B cell (primary cell): ENCODE measurements at regions not wholly inside any gene's neighbourhood (a gene's known extent, or its start where the extent isn't known, plus 50 kb on each side); places are given as distances from the start of the nearest gene placed in this dataset.

Source experiments
- ATAC-seq: fragments of 200-7000 bp; cut with Tn5 transposase; one replicate; pipeline ENCODE4 v1.10.0; 2021; ENCODE audit warnings: low read depth, mild to moderate bottlenecking, moderate number of reproducible peaks, moderate library complexity
- CTCF ChIA-PET: fragments of 350-600 bp; sonication (Branson Sonifier 250); formaldehyde crosslinking; loops from one replicate; lab custom pipeline; 2021; ENCODE audit warnings: antibody characterized with exemption, inconsistent platforms; lab: Charles Lee
- POLR2A ChIA-PET: fragments of 350-600 bp; sonication (Branson Sonifier 250); formaldehyde crosslinking; loops from one replicate; lab custom pipeline; 2021; ENCODE audit warnings: antibody characterized with exemption; lab: Charles Lee
- DNase-seq: peaks from one replicate; pipeline ENCODE4 v3.0.0; 2013
- H2AFZ ChIP-seq: 2 replicates; pipeline ENCODE4 v1.6.1; 2012; ENCODE audit warnings: mild to moderate bottlenecking, low read depth, low read length; ENCODE audit not compliant: insufficient read depth, poor library complexity, severe bottlenecking
- H3K27ac ChIP-seq, 2 donors: 1 replicate in 1 of 2; 2 replicates in 1 of 2; pipeline ENCODE4 v1.5.1; 2012 to 2013; ENCODE audit warnings: low read length in 2 of 2, mild to moderate bottlenecking in 2 of 2, moderate library complexity in 1 of 2
- H3K27me3 ChIP-seq, 4 experiments: fragments of 200-600 bp in 1 of 4; sonication (generic) in 1 of 4; replicated peaks in 1 of 4; 1 replicate in 2 of 4; 2 replicates in 2 of 4; pipeline versions ENCODE4 v1.6.1 to v1.7.0; 2013 to 2016; ENCODE audit warnings: low read length in 3 of 4, mild to moderate bottlenecking in 2 of 4, mixed read lengths in 1 of 4, moderate library complexity in 1 of 4; ENCODE audit not compliant: insufficient read depth in 4 of 4, control insufficient read depth in 3 of 4; ENCODE audit errors: control extremely low read depth in 1 of 4
- H3K36me3 ChIP-seq, 2 experiments: replicated peaks in 1 of 2; 1 replicate in 1 of 2; 2 replicates in 1 of 2; pipeline versions ENCODE4 v1.6.1 to v1.7.1; 2013; ENCODE audit warnings: low read length in 1 of 2; ENCODE audit not compliant: insufficient read depth in 2 of 2, control insufficient read depth in 1 of 2; ENCODE audit errors: control extremely low read depth in 1 of 2, extremely low read depth in 1 of 2
- H3K4me1 ChIP-seq, 2 donors: fragments of 200-600 bp in 1 of 2; sonication (generic) in 1 of 2; 1 replicate in 1 of 2; 2 replicates in 1 of 2; pipeline versions ENCODE4 v1.5.1 to v1.6.1; 2013 to 2017; ENCODE audit warnings: low read length in 2 of 2; ENCODE audit not compliant: control insufficient read depth in 2 of 2, insufficient read depth in 2 of 2
- H3K4me2 ChIP-seq: replicated peaks from 2 replicates; pipeline ENCODE3; 2012; ENCODE audit warnings: mild to moderate bottlenecking, low read depth, low read length; ENCODE audit not compliant: poor library complexity, severe bottlenecking
- H3K4me3 ChIP-seq, 5 experiments: fragments of 200-600 bp in 1 of 5; sonication (generic) in 1 of 5; 1 replicate in 3 of 5; 2 replicates in 2 of 5; pipeline versions ENCODE4 v1.5.1 to v1.7.0; 2011 to 2016; ENCODE audit warnings: low read length in 4 of 5, mild to moderate bottlenecking in 4 of 5, low read depth in 2 of 5, control low read depth in 1 of 5, moderate library complexity in 1 of 5; ENCODE audit not compliant: insufficient read depth in 1 of 5; ENCODE audit errors: control extremely low read depth in 1 of 5, extremely low read depth in 1 of 5
- H3K79me2 ChIP-seq: fragments of 200-600 bp; sonication (generic); one replicate; pipeline ENCODE4 v1.6.0; 2016; ENCODE audit warnings: low read length; ENCODE audit not compliant: control insufficient read depth, insufficient read depth
- H3K9ac ChIP-seq: fragments of 200-600 bp; sonication (generic); 2 replicates; pipeline ENCODE4 v1.6.1; 2017; ENCODE audit warnings: mild to moderate bottlenecking, low read length, moderate library complexity
- H3K9me3 ChIP-seq, 3 donors: one replicate each; pipeline versions ENCODE4 v1.6.1 to v1.7.1; 2013; ENCODE audit warnings: low read length in 2 of 3; ENCODE audit not compliant: control insufficient read depth in 2 of 3, insufficient read depth in 1 of 3; ENCODE audit errors: control extremely low read depth in 1 of 3
- H4K20me1 ChIP-seq: 2 replicates; pipeline ENCODE4 v1.6.0; 2012; ENCODE audit warnings: mild to moderate bottlenecking, low read length; ENCODE audit not compliant: insufficient read depth, control insufficient read depth, poor library complexity, severe bottlenecking
- H3K27ac Mint-ChIP-seq: one replicate; pipeline ENCODE4 v1.8.0; 2021; ENCODE audit warnings: mixed read lengths
- H3K27me3 Mint-ChIP-seq: one replicate; pipeline ENCODE4 v1.8.0; 2021; ENCODE audit warnings: mixed read lengths
- H3K4me1 Mint-ChIP-seq: one replicate; pipeline ENCODE4 v1.8.0; 2021; ENCODE audit warnings: mixed read lengths
- H3K4me3 Mint-ChIP-seq: one replicate; pipeline ENCODE4 v1.8.0; 2021; ENCODE audit warnings: mixed read lengths
- H3K9me3 Mint-ChIP-seq: one replicate; pipeline ENCODE4 v1.8.0; 2022; ENCODE audit warnings: mixed read lengths; ENCODE audit not compliant: insufficient read depth
- EZH2 ChIP-seq: IDR thresholded peaks from 2 replicates; pipeline ENCODE4 v1.6.1; 2012; ENCODE audit warnings: borderline replicate concordance, low read depth, mild to moderate bottlenecking, moderate library complexity, low read length; ENCODE audit not compliant: insufficient read depth, poor library complexity, severe bottlenecking
- WGBS: methylation state at CpG from one replicate; pipeline ENCODE4 v1.1.5; 2013; ENCODE audit warnings: missing lambda C conversion rate; ENCODE audit not compliant: insufficient coverage; 5-methylcytosine and 5-hydroxymethylcytosine counted together
- intact Hi-C: fragments of 100-400 bp; cut with micrococcal nuclease; formaldehyde crosslinking; loops from one replicate; pipeline ENCODE4 v1.10.0; 2022
- TF ChIP-seq, protein P1 (sequence below): fragments of 200-600 bp; IDR thresholded peaks from one replicate; pipeline ENCODE4 v1.8.0; 2022; ENCODE audit warnings: antibody characterized with exemption, mild to moderate bottlenecking

DNA sequence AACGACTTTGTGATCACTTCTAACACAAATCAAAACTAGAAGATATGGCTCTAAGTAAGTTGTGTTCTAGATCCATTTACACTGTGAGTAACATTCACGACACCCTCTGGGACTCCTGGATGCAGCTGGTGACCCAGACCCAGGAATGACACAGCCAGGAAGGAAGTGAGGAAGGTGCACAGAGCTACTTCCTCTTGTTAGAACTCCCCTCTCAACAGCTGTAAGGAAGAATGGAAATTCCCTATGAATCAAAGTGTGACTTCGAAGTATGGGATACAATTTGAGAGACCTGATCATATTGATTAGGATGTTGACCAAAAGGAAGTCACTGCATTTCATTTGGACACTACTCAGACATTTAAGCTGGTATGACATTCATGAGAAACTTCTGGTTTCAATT lies 185.3 kb downstream of the NRIP1 start:
- H3K4me1 Mint-ChIP-seq: peaks cover 75% of the 10 kb centered on the region
- DNase-seq (peak; percentile 46), ATAC-seq (peak; percentile 50)
- peak overlapping the region; percentile 87 for H3K27ac Mint-ChIP-seq
- H3K27me3 ChIP-seq: no peaks in the 10 kb centered on the region
- H3K36me3 ChIP-seq: no peaks in the 10 kb centered on the region
- CTCF ChIA-PET: interaction anchor here (0.9 to 3.1 kb wide), 3 partner anchors 9 to 27 kb away, joined by 3 to 9 read pairs (median 3); no protein-coding TSS in a partner anchor
- no peak overlapping the region for H2AFZ ChIP-seq
- TF ChIP-seq EZH2: no peak
- TF ChIP-seq, protein P1, sequence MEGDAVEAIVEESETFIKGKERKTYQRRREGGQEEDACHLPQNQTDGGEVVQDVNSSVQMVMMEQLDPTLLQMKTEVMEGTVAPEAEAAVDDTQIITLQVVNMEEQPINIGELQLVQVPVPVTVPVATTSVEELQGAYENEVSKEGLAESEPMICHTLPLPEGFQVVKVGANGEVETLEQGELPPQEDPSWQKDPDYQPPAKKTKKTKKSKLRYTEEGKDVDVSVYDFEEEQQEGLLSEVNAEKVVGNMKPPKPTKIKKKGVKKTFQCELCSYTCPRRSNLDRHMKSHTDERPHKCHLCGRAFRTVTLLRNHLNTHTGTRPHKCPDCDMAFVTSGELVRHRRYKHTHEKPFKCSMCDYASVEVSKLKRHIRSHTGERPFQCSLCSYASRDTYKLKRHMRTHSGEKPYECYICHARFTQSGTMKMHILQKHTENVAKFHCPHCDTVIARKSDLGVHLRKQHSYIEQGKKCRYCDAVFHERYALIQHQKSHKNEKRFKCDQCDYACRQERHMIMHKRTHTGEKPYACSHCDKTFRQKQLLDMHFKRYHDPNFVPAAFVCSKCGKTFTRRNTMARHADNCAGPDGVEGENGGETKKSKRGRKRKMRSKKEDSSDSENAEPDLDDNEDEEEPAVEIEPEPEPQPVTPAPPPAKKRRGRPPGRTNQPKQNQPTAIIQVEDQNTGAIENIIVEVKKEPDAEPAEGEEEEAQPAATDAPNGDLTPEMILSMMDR: no peak
- H3K27ac ChIP-seq: peak overlapping the region in 1 of 2 donors; percentile 29
- peaks cover 48 to 57% of the 10 kb centered on the region in 2 donors for H3K4me1 ChIP-seq
- intact Hi-C loops: loop anchor here (5.0 to 10.0 kb wide), 2 partner anchors 115 to 183 kb away; partner anchors contain the start of gene NRIP1
- no peaks in the 10 kb centered on the region for H3K79me2 ChIP-seq
- H3K27me3 Mint-ChIP-seq: no peaks in the 10 kb centered on the region
- no peaks in the 10 kb centered on the region for H4K20me1 ChIP-seq
- H3K9ac ChIP-seq: no peak overlapping the region
- H3K4me2 ChIP-seq: peak overlapping the region; percentile 42
- no CpG with 5 or more reads among the region's 3 CpGs for WGBS
- no peaks in the 10 kb centered on the region for H3K9me3 ChIP-seq
- POLR2A ChIA-PET: interaction anchor here (0.8 to 0.9 kb wide), 2 partner anchors 9 to 19 kb away, joined by 3 read pairs; no protein-coding TSS in a partner anchor
- H3K9me3 Mint-ChIP-seq: no peaks in the 10 kb centered on the region
- peak overlapping the region in 1 of 5 experiments; percentile 4 for H3K4me3 ChIP-seq
- peak overlapping the region; percentile 81 for H3K4me3 Mint-ChIP-seq

DNA sequence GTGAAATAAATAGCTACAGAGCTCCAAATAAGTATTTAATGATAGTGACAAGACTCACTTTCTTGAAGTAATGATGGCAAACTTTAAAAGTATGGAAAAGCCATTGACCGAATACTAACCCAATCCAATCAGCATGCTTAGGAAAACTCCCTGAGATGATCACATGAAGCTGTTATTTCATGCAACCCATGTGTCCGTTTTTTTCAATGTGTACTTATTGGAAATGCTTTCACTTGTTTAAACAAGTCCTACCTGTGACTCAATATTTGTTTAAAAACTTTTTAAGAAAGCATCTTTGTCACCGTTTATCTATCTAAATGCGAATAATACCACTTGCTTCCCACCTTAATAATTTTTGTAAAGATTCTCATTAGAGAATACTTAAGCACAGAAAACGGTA lies 185.8 kb downstream of the NRIP1 start:
- Histone ChIP-seq H3K27me3 (no peaks in the 10 kb centered on the region), H3K79me2 (no peaks in the 10 kb centered on the region), H3K4me3 (no peak overlapping the region), H4K20me1 (no peaks in the 10 kb centered on the region), H3K4me1 (peaks cover 48 to 57% of the 10 kb centered on the region in 2 donors), H3K9ac (no peak overlapping the region), H3K27ac (no peak overlapping the region), H3K9me3 (no peaks in the 10 kb centered on the region), H2AFZ (no peak overlapping the region), H3K36me3 (no peaks in the 10 kb centered on the region), H3K4me2 (peak overlapping the region; percentile 42)
- Mint-ChIP-seq H3K4me1 (peaks cover 76% of the 10 kb centered on the region), H3K27ac (no peak overlapping the region), H3K9me3 (no peaks in the 10 kb centered on the region), H3K4me3 (no peak overlapping the region), H3K27me3 (no peaks in the 10 kb centered on the region)
- ChIA-PET POLR2A (no interaction called here), CTCF (interaction anchor here (1.0 to 3.1 kb wide), 2 partner anchors 15 to 27 kb away, joined by 3 to 9 read pairs; no protein-coding TSS in a partner anchor)
- WGBS: no CpG with 5 or more reads among the region's 5 CpGs
- no peak for TF ChIP-seq EZH2
- TF ChIP-seq, protein P1: no peak
- intact Hi-C loops: loop anchor here (5.0 to 10.0 kb wide), 2 partner anchors 114 to 183 kb away; partner anchors contain the start of gene NRIP1
- ATAC-seq: no peak
- no peak for DNase-seq
